Right lobe of liver (tissue), 6 donors: ENCODE measurements at regions not wholly inside any gene's neighbourhood (a gene's known extent, or its start where the extent isn't known, plus 50 kb on each side); places are given as distances from the start of the nearest gene placed in this dataset.

ENCODE experiments used
- ATAC-seq, 4 donors: fragments of 200-7000 bp; cut with Tn5 transposase; one replicate each; pipeline ENCODE4 v1.9.1; 2020; ENCODE audit warnings: mild to moderate bottlenecking in 4 of 4, moderate library complexity in 4 of 4
- DNase-seq, 3 donors: peaks; one replicate each; pipeline ENCODE4 v3.0.0-alpha.2; 2020
- H3K27ac ChIP-seq, 3 donors: fragments of 200-600 bp; one replicate each; pipeline ENCODE4 v1.8.0; 2022
- H3K27me3 ChIP-seq, 2 donors: fragments of 200-600 bp; one replicate each; pipeline ENCODE4 v1.8.0; 2022
- H3K36me3 ChIP-seq, 4 donors: fragments of 200-600 bp; sonication (generic) in 1 of 4; one replicate each; pipeline versions ENCODE4 v1.5.1 to v1.8.0; 2017 to 2022; ENCODE audit warnings: control low read depth in 1 of 4
- H3K4me1 ChIP-seq, 4 donors: fragments of 200-600 bp; sonication (generic) in 1 of 4; one replicate each; pipeline versions ENCODE4 v1.5.1 to v1.8.0; 2017 to 2022; ENCODE audit warnings: control low read depth in 1 of 4
- H3K4me3 ChIP-seq, 3 donors: fragments of 200-600 bp; one replicate each; pipeline ENCODE4 v1.8.0; 2022
- H3K9me3 ChIP-seq, 4 donors: fragments of 200-600 bp; sonication (generic) in 1 of 4; one replicate each; pipeline versions ENCODE4 v1.5.1 to v1.8.0; 2017 to 2022; ENCODE audit warnings: control low read depth in 1 of 4
- CTCF ChIP-seq, 4 donors: fragments of 200-600 bp in 3 of 4; fragments of 450-650 bp in 1 of 4; IDR thresholded peaks; one replicate each; pipeline versions ENCODE4 v1.5.1 to v1.8.0; 2016 to 2022; ENCODE audit warnings: antibody characterized with exemption in 4 of 4, mild to moderate bottlenecking in 2 of 4
- POLR2A ChIP-seq: fragments of 450-650 bp; IDR thresholded peaks from one replicate; pipeline ENCODE4 v1.6.1; 2017; ENCODE audit warnings: antibody characterized with exemption, mild to moderate bottlenecking
- WGBS: methylation state at CpG from one replicate; pipeline ENCODE4 v1.1.6; 2018; ENCODE audit warnings: low coverage, low lambda C conversion rate; ENCODE audit not compliant: insufficient coverage; ENCODE audit errors: missing lambda C conversion rate; 5-methylcytosine and 5-hydroxymethylcytosine counted together
- intact Hi-C, 2 donors: fragments of 100-400 bp; cut with DNase I; formaldehyde crosslinking; loops; one replicate each; pipeline versions ENCODE4 v1.11.2 to v1.14.1; 2022
- donor health status: DM: no; HTN: yes; CAD: no.
- donor health status: DM: no; HTN: no; CAD: no.
- donor health status: DM: no; HTN: no; CAD: no.
- donor health status: DM: no; HTN: yes; CAD: no.
- donor health status: DM: no; HTN: yes; CAD: no.

DNA sequence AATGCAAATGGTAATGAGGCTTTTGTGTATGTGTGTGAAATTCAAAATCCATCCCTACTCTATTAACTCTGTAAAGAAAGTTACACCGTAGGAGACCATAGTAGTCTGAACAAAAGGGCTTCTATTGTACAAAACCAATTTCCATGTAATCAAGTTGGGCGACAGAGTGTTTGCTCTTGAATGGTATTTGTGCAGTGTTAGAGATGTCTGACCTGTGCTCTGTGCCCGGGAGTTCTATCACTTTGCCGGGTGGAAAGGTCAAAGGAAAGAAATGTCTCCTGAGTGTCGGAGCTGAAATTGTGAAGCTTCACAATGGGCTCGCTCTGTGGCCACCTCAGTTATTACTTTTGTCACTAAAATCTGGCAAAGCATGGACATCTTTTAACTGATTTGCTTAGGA is 312.0 kb downstream of the SAMD5 start:
- 27% methylated on average over 6 of the region's 6 CpGs for WGBS
- ATAC-seq (no peak), DNase-seq (no peak)
- Histone ChIP-seq H3K27ac (no peak overlapping the region), H3K9me3 (no peaks in the 10 kb centered on the region), H3K4me1 (no peaks in the 10 kb centered on the region), H3K27me3 (no peaks in the 10 kb centered on the region), H3K4me3 (no peak overlapping the region), H3K36me3 (no peaks in the 10 kb centered on the region)
- TF ChIP-seq CTCF (IDR thresholded peaks at IDR 0.05) (no peak), POLR2A (no peak)
- intact Hi-C loops: no loop called here

DNA sequence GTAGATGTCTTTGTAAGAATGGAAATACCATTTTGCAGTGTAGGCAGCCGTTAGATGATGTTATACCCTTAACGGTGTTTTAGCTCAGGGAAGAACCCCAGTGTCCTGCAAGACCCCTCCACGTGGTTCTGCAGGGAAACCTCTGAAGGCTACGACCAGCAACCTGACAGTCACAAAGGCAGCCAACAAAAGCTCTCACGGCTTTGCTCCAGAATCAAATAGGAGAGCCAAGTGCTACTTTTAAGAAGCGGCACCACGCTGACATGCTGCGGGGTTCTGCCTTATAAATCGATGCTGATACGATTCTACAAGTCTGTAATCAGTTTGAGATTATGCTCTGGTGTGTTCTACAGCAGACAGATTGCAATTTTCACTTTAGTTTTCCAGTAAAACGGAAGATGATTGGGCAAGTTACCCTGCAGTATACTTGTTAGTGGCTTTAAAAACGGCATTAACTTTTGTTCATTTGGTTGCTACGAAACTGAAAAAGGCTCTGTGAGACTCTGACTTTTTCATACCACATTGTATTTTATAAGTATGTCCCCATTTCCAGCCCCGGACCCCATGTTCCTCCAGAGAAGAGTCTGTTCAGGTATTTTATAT is 312.9 kb downstream of the SAMD5 start:
- intact Hi-C loops: no loop called here
- Histone ChIP-seq H3K36me3 (no peaks in the 10 kb centered on the region), H3K27me3 (no peaks in the 10 kb centered on the region), H3K9me3 (no peaks in the 10 kb centered on the region), H3K27ac (no peak overlapping the region), H3K4me1 (no peaks in the 10 kb centered on the region), H3K4me3 (no peak overlapping the region)
- 66% methylated on average over 12 of the region's 14 CpGs for WGBS
- no peak for TF ChIP-seq POLR2A
- TF ChIP-seq CTCF (IDR thresholded peaks at IDR 0.05): no peak
- DNase-seq (no peak), ATAC-seq (no peak)

DNA sequence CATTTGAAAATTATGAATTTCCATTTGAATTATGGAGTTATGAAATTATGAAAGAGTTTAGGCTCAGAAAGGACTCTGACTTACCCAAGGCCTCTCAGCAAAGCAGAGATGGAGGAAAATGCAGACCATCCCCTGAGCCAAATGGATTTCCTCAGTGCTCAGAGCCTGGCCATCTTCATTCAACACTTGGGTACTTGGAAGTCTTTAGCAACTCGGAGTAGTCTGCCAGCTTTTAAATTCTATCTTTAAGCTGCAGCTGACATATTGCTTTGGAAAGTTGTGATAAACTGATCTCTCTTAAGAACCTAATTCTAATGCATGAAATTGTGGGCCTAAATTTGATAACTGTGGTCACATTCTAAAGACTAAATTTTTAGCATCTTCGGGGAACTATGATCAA is 315.4 kb downstream of the SAMD5 start:
- no peak for DNase-seq
- H3K27me3 ChIP-seq: no peaks in the 10 kb centered on the region
- no peak for ATAC-seq
- no peaks in the 10 kb centered on the region for H3K36me3 ChIP-seq
- H3K4me3 ChIP-seq: no peak overlapping the region
- intact Hi-C loops: no loop called here
- no peak overlapping the region for H3K27ac ChIP-seq
- no peaks in the 10 kb centered on the region for H3K9me3 ChIP-seq
- no peaks in the 10 kb centered on the region for H3K4me1 ChIP-seq
- TF ChIP-seq POLR2A: no peak
- TF ChIP-seq CTCF (IDR thresholded peaks at IDR 0.05): no peak
- 65% methylated on average over 2 of the region's 2 CpGs for WGBS

DNA sequence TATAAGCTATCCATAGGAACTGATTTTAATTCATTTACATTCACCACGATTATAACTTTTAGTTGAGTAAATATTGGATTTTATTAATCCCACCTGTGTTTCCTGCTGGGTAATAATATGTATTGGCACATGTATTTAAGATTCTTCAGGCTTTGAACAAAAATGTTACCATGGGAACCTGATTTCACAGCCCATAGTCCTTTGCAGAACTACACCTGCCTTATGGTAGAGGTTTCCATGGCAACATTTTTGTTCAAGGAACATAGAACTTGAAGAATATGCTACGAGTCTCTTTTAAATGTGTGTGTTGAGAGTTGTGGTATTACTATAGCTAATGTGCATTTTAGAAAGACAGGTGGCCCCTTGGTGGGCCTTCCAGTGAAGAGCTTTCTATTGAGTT is 317.4 kb downstream of the SAMD5 start:
- no peak overlapping the region for H3K27ac ChIP-seq
- intact Hi-C loops: no loop called here
- H3K27me3 ChIP-seq: no peaks in the 10 kb centered on the region
- H3K4me1 ChIP-seq: no peaks in the 10 kb centered on the region
- no peaks in the 10 kb centered on the region for H3K9me3 ChIP-seq
- H3K4me3 ChIP-seq: no peak overlapping the region
- TF ChIP-seq POLR2A (no peak), CTCF (IDR thresholded peaks at IDR 0.05) (no peak)
- DNase-seq: no peak
- 73% methylated on average over 2 of the region's 2 CpGs for WGBS
- no peaks in the 10 kb centered on the region for H3K36me3 ChIP-seq
- ATAC-seq: no peak

DNA sequence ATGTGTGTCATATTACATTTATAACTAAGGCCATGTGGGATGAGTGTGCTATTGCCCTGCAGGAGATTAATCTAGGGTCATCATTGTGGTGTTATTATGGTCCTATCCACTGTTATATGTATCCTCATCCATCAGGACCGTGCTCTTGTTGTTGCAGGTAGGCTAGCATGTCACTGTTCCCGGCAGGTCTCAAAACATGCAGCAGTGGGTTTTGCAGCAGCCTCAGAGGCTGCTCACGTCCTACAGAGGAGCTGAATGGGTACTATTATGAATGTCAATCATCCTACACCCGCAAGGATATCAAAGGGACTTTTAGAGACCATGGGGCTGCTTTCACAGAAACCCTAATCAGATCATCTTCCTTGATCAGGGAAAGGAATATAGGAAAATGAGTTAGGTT is 318.2 kb downstream of the SAMD5 start:
- Histone ChIP-seq H3K27ac (no peak overlapping the region), H3K9me3 (no peaks in the 10 kb centered on the region), H3K36me3 (no peaks in the 10 kb centered on the region), H3K27me3 (no peaks in the 10 kb centered on the region), H3K4me3 (no peak overlapping the region), H3K4me1 (no peaks in the 10 kb centered on the region)
- DNase-seq (no peak), ATAC-seq (no peak)
- TF ChIP-seq CTCF (IDR thresholded peaks at IDR 0.05): no peak
- TF ChIP-seq POLR2A: no peak
- intact Hi-C loops: no loop called here
- WGBS: 75% methylated on average over 4 of the region's 4 CpGs
